CD14-positive monocyte (primary cell): ENCODE measurements at regions not wholly inside any gene's neighbourhood (a gene's known extent, or its start where the extent isn't known, plus 50 kb on each side); places are given as distances from the start of the nearest gene placed in this dataset.
A peak's percentile ranks its signal among the peaks of the same experiment; 100 is the strongest.

Source experiments
- DNase-seq, 3 donors: peaks; one replicate each; pipeline ENCODE4 v3.0.0-alpha.2; 2011 to 2022
- H2AFZ ChIP-seq: 2 replicates; pipeline ENCODE4 v1.6.0; 2012; ENCODE audit warnings: mild to moderate bottlenecking, low read depth, low read length, inconsistent platforms; ENCODE audit not compliant: insufficient read depth, poor library complexity, severe bottlenecking
- H3K27ac ChIP-seq, 2 donors: 1 replicate in 1 of 2; 2 replicates in 1 of 2; pipeline ENCODE4 v1.5.1; 2012 to 2013; ENCODE audit warnings: low read length in 2 of 2, control low read depth in 1 of 2, inconsistent platforms in 1 of 2, low read depth in 1 of 2, mild to moderate bottlenecking in 1 of 2
- H3K27me3 ChIP-seq, 2 donors: one replicate each; pipeline versions ENCODE4 v1.6.0 to v1.6.1; 2011 to 2013; ENCODE audit warnings: low read length in 2 of 2; ENCODE audit not compliant: control insufficient read depth in 2 of 2, insufficient read depth in 2 of 2
- H3K36me3 ChIP-seq, 2 donors: replicated peaks in 1 of 2; 1 replicate in 1 of 2; 2 replicates in 1 of 2; pipeline versions ENCODE4 v1.5.1 to v1.6.1; 2012 to 2013; ENCODE audit warnings: low read length in 2 of 2, control low read depth in 1 of 2, inconsistent platforms in 1 of 2, mild to moderate bottlenecking in 1 of 2; ENCODE audit not compliant: insufficient read depth in 2 of 2, control insufficient read depth in 1 of 2
- H3K4me1 ChIP-seq, 2 donors: 1 replicate in 1 of 2; 2 replicates in 1 of 2; pipeline versions ENCODE4 v1.5.1 to v1.6.1; 2012 to 2013; ENCODE audit warnings: low read length in 2 of 2, control low read depth in 1 of 2, inconsistent platforms in 1 of 2, mild to moderate bottlenecking in 1 of 2, moderate library complexity in 1 of 2; ENCODE audit not compliant: insufficient read depth in 2 of 2, control insufficient read depth in 1 of 2
- H3K4me2 ChIP-seq: replicated peaks from 2 replicates; pipeline ENCODE3; 2012; ENCODE audit warnings: low read length, moderate library complexity, mild to moderate bottlenecking; ENCODE audit not compliant: poor library complexity, severe bottlenecking; ENCODE audit errors: extremely low read depth
- H3K4me3 ChIP-seq, 3 experiments: fragments of 200-600 bp in 1 of 3; sonication (generic) in 1 of 3; replicated peaks in 1 of 3; 1 replicate in 2 of 3; 2 replicates in 1 of 3; pipeline ENCODE4 v1.5.1; 2011 to 2013; ENCODE audit warnings: low read length in 3 of 3, mild to moderate bottlenecking in 3 of 3, control low read depth in 2 of 3, low read depth in 2 of 3, inconsistent platforms in 1 of 3, moderate library complexity in 1 of 3
- H3K79me2 ChIP-seq: 2 replicates; pipeline ENCODE4 v1.6.0; 2012; ENCODE audit warnings: mild to moderate bottlenecking, control low read depth, inconsistent platforms, low read length, moderate library complexity; ENCODE audit not compliant: insufficient read depth
- H3K9ac ChIP-seq: 2 replicates; pipeline ENCODE4 v1.6.0; 2017; ENCODE audit warnings: low read length, mild to moderate bottlenecking; ENCODE audit not compliant: insufficient read depth, poor library complexity, severe bottlenecking
- H3K9me3 ChIP-seq, 2 donors: replicated peaks in 1 of 2; 1 replicate in 1 of 2; 2 replicates in 1 of 2; pipeline versions ENCODE4 v1.5.1 to v1.6.1; 2012 to 2013; ENCODE audit warnings: low read length in 2 of 2, control low read depth in 1 of 2; ENCODE audit not compliant: control insufficient read depth in 1 of 2, insufficient read depth in 1 of 2
- H4K20me1 ChIP-seq: 2 replicates; pipeline ENCODE4 v1.6.0; 2012; ENCODE audit warnings: mild to moderate bottlenecking, low read length, control low read depth, moderate library complexity; ENCODE audit not compliant: insufficient read depth
- H3K27ac Mint-ChIP-seq, 7 donors: one replicate each; pipeline ENCODE4 v1.8.0; 2020; ENCODE audit warnings: mild to moderate bottlenecking in 7 of 7, mixed read lengths in 7 of 7, moderate library complexity in 6 of 7, inconsistent platforms in 2 of 7
- H3K27me3 Mint-ChIP-seq, 3 donors: one replicate each; pipeline ENCODE4 v1.8.0; 2021 to 2022; ENCODE audit warnings: low read depth in 3 of 3, mild to moderate bottlenecking in 3 of 3, mixed read lengths in 3 of 3, moderate library complexity in 3 of 3, inconsistent platforms in 1 of 3
- H3K36me3 Mint-ChIP-seq, 2 donors: one replicate each; pipeline ENCODE4 v1.8.0; 2020; ENCODE audit warnings: mixed read lengths in 2 of 2, inconsistent platforms in 1 of 2, mild to moderate bottlenecking in 1 of 2
- H3K4me1 Mint-ChIP-seq: one replicate; pipeline ENCODE4 v1.8.0; 2020; ENCODE audit warnings: mild to moderate bottlenecking, mixed read lengths
- H3K4me3 Mint-ChIP-seq, 2 donors: one replicate each; pipeline ENCODE4 v1.8.0; 2020; ENCODE audit warnings: mild to moderate bottlenecking in 2 of 2, mixed read lengths in 2 of 2, moderate library complexity in 1 of 2
- H3K9me3 Mint-ChIP-seq, 7 donors: one replicate each; pipeline ENCODE4 v1.8.0; 2020 to 2022; ENCODE audit warnings: mixed read lengths in 7 of 7, mild to moderate bottlenecking in 6 of 7, moderate library complexity in 6 of 7, inconsistent platforms in 2 of 7
- WGBS: methylation state at CpG from one replicate; pipeline ENCODE4 v1.1.5; 2013; ENCODE audit warnings: missing lambda C conversion rate; ENCODE audit not compliant: insufficient coverage; 5-methylcytosine and 5-hydroxymethylcytosine counted together
- intact Hi-C, 2 donors: fragments of 100-400 bp; cut with micrococcal nuclease; formaldehyde crosslinking; loops; one replicate each; pipeline versions ENCODE4 v1.15.0 to v1.15.1; 2023
- TF ChIP-seq, protein P1 (sequence below): fragments of 200-600 bp; IDR thresholded peaks from one replicate; pipeline ENCODE4 v1.8.0; 2022; ENCODE audit warnings: antibody characterized with exemption, mild to moderate bottlenecking

DNA sequence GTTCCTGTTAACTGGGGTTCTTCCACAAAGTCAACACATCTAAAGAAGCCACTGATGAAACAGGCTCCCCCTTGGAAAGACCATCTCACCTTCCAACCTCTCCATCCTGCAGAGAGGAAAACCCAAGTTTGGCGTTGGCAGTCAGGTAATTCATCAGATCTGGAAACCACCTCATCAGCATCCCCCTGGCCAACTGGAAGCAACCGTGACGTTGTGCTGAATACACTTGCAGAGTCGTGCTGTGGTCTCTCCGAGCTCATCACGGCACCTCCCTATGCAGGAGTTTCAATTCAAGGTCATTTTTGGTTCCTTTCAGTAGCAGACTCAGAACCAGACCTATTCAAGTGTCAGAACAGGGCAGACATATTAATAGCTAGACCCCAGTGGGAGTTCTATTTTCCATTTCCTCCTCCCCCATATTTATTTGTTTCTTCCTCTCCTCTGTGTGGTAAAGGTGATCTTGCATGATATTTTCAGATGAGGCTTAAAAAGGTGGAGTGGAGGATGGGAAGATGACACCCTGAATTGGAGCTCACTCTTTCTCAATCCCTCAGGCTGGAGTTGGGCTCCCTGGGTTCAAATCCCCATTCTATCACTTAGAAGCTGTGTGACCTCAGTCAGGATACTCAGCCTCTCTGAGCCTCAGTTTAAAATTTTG is 149.1 kb upstream of the ADO start:
- no peak for DNase-seq
- TF ChIP-seq, protein P1, sequence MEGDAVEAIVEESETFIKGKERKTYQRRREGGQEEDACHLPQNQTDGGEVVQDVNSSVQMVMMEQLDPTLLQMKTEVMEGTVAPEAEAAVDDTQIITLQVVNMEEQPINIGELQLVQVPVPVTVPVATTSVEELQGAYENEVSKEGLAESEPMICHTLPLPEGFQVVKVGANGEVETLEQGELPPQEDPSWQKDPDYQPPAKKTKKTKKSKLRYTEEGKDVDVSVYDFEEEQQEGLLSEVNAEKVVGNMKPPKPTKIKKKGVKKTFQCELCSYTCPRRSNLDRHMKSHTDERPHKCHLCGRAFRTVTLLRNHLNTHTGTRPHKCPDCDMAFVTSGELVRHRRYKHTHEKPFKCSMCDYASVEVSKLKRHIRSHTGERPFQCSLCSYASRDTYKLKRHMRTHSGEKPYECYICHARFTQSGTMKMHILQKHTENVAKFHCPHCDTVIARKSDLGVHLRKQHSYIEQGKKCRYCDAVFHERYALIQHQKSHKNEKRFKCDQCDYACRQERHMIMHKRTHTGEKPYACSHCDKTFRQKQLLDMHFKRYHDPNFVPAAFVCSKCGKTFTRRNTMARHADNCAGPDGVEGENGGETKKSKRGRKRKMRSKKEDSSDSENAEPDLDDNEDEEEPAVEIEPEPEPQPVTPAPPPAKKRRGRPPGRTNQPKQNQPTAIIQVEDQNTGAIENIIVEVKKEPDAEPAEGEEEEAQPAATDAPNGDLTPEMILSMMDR, result no peak
- 100% methylated on average over 6 of the region's 6 CpGs for WGBS
- H3K79me2 ChIP-seq, result no peaks in the 10 kb centered on the region
- H2AFZ ChIP-seq, result no peak overlapping the region
- no peaks in the 10 kb centered on the region for H3K36me3 ChIP-seq
- no peaks in the 10 kb centered on the region for H4K20me1 ChIP-seq
- peaks cover 18 to 22% of the 10 kb centered on the region in 2 donors for H3K4me1 ChIP-seq
- H3K9ac ChIP-seq, result no peak overlapping the region
- H3K27ac ChIP-seq, result no peak overlapping the region
- intact Hi-C loops, result no loop called here
- Mint-ChIP-seq H3K4me1 (peaks cover 16% of the 10 kb centered on the region), H3K27ac (no peak overlapping the region), H3K27me3 (peaks cover 0 to 4% (median under 1%) of the 10 kb centered on the region in 3 donors), H3K9me3 (peaks cover 0 to 9% (median 2%) of the 10 kb centered on the region in 7 donors), H3K4me3 (peak overlapping the region in 1 of 2 donors; percentile 48), H3K36me3 (no peaks in the 10 kb centered on the region)
- H3K9me3 ChIP-seq, result no peaks in the 10 kb centered on the region
- no peak overlapping the region for H3K4me3 ChIP-seq
- no peaks in the 10 kb centered on the region for H3K27me3 ChIP-seq
- no peak overlapping the region for H3K4me2 ChIP-seq

DNA sequence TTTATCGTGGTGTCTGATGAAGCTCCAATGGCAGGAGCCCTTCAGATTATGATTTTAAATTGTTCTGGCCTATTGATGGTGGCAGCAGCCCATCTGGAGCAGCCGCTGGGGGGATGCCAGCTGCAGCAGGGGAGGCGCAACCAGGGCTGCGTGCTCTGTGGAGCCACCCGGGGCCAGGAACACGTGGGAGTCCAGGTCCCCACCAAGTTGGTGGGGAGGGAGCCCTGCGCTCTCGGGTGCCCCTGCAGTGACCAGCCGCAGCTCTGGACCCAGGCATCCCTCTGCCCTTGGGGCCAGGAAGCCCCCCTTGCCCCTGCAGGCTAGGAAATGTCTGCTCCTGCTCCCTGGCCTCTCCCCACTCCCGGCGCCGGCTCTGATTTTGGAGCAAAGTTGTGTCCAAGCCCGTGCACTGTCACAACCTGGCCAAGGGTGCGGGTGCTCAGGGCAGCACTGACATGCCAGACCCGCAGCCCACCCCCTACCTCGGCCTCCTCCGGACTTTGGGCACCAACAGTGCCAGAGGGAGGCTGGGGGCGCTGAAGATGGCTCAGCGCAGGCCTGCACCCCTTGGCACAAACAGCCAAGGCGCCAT is 147.2 kb upstream of the ADO start:
- Histone ChIP-seq H3K9ac (no peak overlapping the region), H4K20me1 (no peaks in the 10 kb centered on the region), H3K36me3 (no peaks in the 10 kb centered on the region), H3K4me3 (no peak overlapping the region), H3K79me2 (no peaks in the 10 kb centered on the region), H2AFZ (no peak overlapping the region), H3K9me3 (no peaks in the 10 kb centered on the region), H3K27me3 (no peaks in the 10 kb centered on the region), H3K4me2 (no peak overlapping the region), H3K4me1 (peaks cover 18 to 22% of the 10 kb centered on the region in 2 donors), H3K27ac (no peak overlapping the region)
- Mint-ChIP-seq H3K4me1 (peaks cover 16% of the 10 kb centered on the region), H3K27me3 (peaks cover 0 to 4% (median 2%) of the 10 kb centered on the region in 3 donors), H3K27ac (no peak overlapping the region), H3K4me3 (no peak overlapping the region), H3K9me3 (peaks cover 0 to 9% (median 2%) of the 10 kb centered on the region in 7 donors), H3K36me3 (no peaks in the 10 kb centered on the region)
- TF ChIP-seq, protein P1, result no peak
- no peak for DNase-seq
- WGBS, result 97% methylated on average over 17 of the region's 20 CpGs
- intact Hi-C loops, result no loop called here
